Kidney tubule cell (primary cell): ENCODE measurements at regions not wholly inside any gene's neighbourhood (a gene's known extent, or its start where the extent isn't known, plus 50 kb on each side); places are given as distances from the start of the nearest gene placed in this dataset.

Experiments
- DNase-seq: peaks from one replicate; pipeline ENCODE4 v3.0.0-alpha.2; 2018; ENCODE audit warnings: low spot score

- peak; percentile 46 for DNase-seq
These were observed 138.9 kb downstream of the TMCO5A start for GRCh38 chr15:38073178-38073946.

- no peak for DNase-seq
These were observed 139.6 kb downstream of the TMCO5A start for GRCh38 chr15:38074029-38074428.

- DNase-seq = no peak
These were observed 141.0 kb downstream of the TMCO5A start for GRCh38 chr15:38075466-38075865.

- no peak for DNase-seq
These were observed 142.3 kb downstream of the TMCO5A start for GRCh38 chr15:38076786-38077185.

GRCh38 chr15:38079236-38079635 is 144.8 kb downstream of the TMCO5A start:
- DNase-seq = no peak

DNA sequence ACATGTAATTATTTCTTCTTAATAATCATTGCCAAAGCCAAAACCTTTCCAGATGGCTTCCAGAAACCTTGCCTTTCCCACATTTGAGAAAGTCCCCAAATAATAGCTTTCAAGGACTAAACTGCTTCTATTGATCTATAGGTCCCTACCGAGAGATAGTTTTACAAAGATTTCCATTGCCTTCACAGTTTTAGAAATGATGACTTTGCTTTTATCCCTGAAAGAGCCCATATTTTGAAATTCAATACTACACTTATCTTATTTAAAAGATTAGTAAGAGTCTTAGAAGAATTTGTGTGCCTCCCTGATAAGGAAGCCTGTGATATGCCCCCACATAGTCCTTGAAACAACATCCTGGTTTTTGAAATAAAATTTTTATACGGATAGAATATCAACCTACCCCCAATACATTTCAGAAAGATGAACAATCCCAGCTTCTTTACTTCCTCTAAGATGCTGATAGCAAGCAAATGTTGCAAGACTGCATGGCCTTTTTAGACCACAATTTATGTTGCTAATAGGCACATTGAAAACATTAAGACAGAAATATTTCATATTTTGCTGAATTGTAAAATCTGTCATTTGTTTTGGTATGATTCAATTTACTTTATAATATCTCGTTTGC is 146.3 kb downstream of the TMCO5A start:
- no peak for DNase-seq

DNA sequence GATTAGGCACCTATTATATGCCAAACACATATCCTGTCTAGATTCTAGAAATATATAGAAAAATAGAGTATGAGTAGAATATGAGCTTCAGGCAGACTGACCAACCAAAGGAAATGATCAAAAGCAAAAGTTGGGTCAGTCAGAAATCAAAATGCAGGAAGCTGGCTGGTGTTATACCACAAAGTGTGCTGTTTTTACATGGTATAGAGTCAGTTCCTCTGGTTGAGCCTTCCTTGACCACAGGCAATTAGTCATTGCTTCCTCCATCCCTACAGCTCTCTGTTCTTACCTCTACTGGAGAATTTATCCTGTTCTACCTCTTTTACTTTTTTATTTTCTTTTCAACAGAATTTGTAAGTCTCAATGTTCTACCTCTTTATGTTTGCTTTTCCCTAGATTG is 149.8 kb downstream of the TMCO5A start:
- peak; percentile 62 for DNase-seq

- no peak for DNase-seq
These were observed 150.7 kb downstream of the TMCO5A start for GRCh38 chr15:38085114-38085513.

DNA sequence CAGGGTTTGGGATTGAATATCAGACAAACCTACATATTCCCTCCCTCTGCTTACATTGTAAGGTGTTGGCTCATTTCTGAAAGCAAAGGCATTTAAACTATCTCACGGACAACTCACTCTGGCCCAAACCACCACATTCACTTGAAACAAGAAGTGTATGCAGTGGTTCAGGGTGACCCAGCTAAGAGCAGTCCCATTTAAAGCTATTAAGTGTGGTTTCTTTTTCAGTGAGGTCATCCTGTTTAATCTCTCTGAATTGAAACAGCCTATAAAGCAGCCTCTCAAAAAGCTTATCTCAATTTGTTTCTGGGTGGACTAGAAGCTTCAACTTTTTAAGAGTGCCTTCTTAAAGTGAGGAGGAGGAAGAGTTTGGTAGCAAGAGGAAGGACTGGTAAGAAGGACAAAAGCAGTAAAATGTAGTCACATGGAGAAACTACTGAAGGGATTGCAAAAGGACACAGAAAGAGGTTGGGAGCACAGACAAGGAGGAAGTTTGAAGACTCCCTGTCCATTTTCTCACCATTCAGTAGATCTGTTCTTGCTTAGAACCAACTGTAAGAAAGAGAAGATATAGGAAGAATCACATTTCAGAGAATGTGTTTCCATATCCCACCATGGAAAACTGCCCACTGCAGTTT is 151.6 kb downstream of the TMCO5A start:
- no peak for DNase-seq

GRCh38 chr15:38086611-38087010 is 152.2 kb downstream of the TMCO5A start:
- DNase-seq = no peak

DNA sequence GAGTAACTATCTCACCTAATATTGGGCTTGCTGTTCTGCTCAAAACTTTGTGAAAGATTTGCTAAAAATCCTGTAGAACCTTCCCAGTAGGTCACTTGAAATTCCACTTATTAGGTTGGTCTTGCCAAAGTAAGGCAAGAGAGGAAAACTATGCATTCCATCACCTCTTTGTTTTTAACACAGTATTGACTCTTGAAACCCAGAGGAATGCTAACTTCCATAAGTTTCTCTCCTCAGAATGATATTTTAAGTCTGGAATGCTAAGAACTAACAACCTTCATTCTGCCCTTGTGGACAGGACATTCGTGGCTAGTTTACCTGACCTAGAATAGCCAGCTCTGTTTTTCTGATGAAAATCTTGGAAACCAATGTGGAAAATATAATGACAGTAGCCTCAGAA is 154.5 kb downstream of the TMCO5A start:
- DNase-seq = no peak

DNA sequence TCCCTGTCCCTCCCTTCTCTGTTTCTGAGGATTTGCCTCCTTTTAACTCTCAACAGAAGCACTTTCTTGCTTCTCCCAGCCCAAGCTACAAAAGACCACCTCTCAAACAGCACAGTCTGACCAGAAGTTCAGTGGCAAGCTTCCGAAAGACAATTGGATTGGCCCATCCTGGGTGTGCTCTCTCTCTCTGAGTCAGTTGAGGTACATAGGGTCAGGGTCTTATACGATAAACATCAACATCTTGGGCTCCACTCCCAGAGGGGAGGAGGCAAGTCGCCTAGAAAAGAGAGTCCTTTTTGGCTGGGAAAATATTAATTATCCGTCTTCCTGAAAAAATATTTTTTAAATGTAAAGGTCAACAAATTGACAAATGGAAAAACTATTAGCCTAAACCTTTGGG is 155.8 kb downstream of the TMCO5A start:
- DNase-seq = no peak

GRCh38 chr15:38090678-38091077 is 156.2 kb downstream of the TMCO5A start:
- no peak for DNase-seq

DNA sequence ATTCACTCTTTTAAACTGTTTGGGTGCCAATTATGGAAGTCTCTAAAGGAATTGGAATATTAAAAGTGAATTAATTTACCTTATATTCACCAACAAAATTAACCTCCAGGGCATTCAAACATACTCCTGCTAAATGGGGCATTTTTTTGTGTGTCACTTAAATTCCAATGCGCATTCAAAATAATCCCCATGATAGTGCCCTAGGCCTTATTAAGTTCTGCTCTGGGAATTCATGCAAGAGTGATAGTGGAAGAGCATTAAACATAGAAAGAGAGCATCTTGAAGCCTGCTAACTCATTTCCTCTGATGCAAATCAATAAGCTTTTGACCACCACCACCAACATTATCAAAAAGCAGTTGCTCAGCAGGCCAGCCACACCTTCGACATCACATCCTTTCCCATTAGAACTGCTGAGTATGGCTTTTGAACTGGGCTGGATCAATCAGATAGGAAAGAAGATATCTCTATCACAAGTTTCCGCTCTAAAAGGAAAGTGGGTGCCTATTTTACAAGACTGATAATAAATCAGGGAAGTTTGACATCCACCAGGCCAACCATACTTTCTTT is 156.7 kb downstream of the TMCO5A start:
- DNase-seq = no peak

DNA sequence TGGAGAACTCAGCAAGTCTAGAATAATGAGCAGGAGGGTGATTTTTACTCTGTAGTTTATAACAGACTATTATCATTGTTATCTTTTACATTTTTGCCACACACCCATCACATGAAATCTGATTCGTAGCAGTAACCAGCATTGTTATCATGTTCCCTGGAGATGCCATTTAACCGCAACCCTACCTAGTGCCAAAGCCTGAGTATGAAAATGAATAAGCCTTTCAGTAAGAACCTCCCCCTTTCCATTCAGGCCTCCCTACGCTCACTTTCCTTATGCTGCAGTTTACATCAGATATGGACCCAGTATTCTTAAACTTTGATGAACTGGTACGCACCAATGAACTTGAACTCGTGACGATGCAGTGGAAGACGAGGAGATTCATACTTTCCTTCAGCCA is 158.7 kb upstream of the SPRED1 start:
- DNase-seq = no peak

GRCh38 chr15:38102972-38103371 is 149.7 kb upstream of the SPRED1 start:
- DNase-seq = no peak

- peak; percentile 6 for DNase-seq
These were observed 149.1 kb upstream of the SPRED1 start for GRCh38 chr15:38103564-38103963.

DNA sequence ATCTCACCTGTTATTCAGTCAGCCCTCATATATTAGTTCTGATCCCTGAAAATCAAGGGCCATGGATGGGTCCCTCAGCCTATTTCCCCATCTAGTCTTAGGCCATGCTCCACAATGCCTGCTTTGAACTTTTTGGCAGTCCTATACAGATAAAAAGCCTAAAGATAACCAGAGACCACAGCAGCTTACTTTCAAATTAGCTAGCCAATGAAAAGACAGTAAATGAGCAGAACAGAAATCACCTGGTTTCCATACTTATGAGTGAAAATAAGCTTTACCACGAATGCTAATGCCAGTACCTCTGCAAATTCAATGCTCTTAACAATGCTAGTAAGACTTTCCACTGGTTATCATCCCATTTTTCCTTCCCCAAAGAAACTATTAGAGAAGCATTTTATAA is 141.6 kb upstream of the SPRED1 start:
- no peak for DNase-seq

DNA sequence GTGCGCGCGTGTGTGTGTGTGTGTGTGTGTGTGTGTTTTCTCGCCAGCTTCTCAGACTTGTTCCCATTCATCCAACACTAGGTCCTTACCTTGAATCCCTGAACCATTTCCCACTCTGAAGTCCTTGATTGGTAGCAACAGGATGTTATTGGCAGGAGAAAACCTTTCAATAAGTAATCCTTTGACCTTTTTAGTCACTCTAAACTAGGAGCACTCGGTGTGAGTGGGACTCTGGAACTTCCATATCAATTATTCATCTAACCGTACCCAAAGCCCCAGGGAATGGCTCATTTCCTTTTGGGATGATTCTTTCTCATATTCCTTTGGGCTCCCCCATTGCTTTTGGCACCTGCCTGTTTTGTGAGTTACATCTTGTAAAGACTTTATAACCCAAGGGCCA is 140.2 kb upstream of the SPRED1 start:
- DNase-seq = peak; percentile 59

DNA sequence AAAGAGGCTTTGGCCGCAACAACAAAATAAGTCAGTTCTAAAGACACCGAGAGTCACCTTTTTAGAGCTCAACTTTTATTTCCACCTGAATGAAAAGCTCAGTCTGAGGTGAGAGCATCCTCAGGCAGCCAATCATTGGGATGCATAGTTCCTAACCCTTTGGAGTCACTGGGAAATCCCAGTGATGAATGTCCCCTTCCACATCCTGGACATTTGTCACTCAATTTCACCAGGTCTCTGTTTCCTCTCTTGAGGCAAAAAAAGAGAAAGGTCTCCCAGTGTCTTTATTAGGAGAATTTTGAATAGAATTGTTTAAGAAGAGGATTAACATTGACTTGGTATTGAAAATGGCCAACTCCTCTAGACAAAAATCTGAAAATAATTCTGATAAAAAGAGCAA is 137.5 kb upstream of the SPRED1 start:
- DNase-seq = peak; percentile 49

DNA sequence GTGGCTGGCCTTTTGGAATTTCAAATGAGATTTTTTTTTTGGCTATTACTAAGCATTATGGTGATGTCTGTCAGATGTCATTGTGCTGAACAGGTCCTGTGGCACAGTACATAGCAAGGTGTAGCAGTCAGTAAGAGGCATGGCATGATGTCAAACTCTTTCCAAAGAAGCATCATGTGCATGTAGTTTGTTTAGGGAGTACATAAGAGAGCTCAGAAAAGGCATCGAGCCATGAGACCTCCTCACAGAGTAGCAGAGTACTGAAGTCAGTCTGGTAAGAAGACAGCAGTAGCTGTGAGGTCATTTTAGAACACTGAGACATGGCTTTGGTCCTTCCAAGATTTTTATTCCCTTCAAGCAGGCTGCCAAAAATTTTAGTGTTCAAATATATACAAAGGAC is 134.9 kb upstream of the SPRED1 start:
- DNase-seq = no peak

- peak; percentile 51 for DNase-seq
These were observed 132.8 kb upstream of the SPRED1 start for GRCh38 chr15:38119865-38120264.

GRCh38 chr15:38127306-38127771 is 125.3 kb upstream of the SPRED1 start:
- DNase-seq = peak; percentile 43
